ENCODE measurements at regions not wholly inside any gene's neighbourhood (a gene's known extent, or its start where the extent isn't known, plus 50 kb on each side); places are given as distances from the start of the nearest gene placed in this dataset.

DNA sequence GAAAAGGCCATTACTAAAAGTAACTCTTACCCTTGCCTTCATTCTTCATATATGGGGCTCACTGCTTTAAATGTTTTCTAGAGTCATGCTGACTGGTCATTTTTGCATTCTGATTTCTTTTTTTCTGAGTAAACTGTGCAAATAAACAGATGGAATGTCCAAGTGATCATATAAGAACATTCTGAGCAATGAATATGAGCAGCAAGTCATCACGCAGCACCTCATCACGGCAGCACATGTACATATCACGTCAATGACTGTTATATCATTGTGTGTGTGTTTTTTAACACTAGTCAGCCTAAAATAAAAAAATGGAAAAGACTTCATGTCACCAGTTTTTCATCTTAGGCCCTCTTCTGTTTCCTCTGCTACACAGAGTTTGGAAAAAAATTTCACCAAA, 490.0 kb upstream of the ZFHX3 start:
- no peaks in the 10 kb centered on the region for H3K4me1 ChIP-seq (ENCODE audit: insufficient read depth, low read length, severe bottlenecking)
- no peak overlapping the region for H3K27ac ChIP-seq (ENCODE audit: low read depth, low read length, poor library complexity, severe bottlenecking)
- no peaks in the 10 kb centered on the region for H3K36me3 ChIP-seq (ENCODE audit: insufficient read depth, low read length)
- H3K4me2 ChIP-seq (ENCODE audit: low read length), result no peak overlapping the region
- no peaks in the 10 kb centered on the region for H3F3A ChIP-seq (ENCODE audit: insufficient read depth, low read length)
- no peaks in the 10 kb centered on the region for H4K20me1 ChIP-seq (ENCODE audit: insufficient read depth, low read length)
- TF ChIP-seq, protein P1, sequence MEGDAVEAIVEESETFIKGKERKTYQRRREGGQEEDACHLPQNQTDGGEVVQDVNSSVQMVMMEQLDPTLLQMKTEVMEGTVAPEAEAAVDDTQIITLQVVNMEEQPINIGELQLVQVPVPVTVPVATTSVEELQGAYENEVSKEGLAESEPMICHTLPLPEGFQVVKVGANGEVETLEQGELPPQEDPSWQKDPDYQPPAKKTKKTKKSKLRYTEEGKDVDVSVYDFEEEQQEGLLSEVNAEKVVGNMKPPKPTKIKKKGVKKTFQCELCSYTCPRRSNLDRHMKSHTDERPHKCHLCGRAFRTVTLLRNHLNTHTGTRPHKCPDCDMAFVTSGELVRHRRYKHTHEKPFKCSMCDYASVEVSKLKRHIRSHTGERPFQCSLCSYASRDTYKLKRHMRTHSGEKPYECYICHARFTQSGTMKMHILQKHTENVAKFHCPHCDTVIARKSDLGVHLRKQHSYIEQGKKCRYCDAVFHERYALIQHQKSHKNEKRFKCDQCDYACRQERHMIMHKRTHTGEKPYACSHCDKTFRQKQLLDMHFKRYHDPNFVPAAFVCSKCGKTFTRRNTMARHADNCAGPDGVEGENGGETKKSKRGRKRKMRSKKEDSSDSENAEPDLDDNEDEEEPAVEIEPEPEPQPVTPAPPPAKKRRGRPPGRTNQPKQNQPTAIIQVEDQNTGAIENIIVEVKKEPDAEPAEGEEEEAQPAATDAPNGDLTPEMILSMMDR (IDR thresholded peaks at IDR 0.05; ENCODE audit: low read length), result no peak
- TF ChIP-seq EZH2 (IDR thresholded peaks at IDR 0.05; ENCODE audit: borderline replicate concordance, low read length), result no peak
- H3K79me2 ChIP-seq (ENCODE audit: insufficient read depth, low read length), result no peaks in the 10 kb centered on the region
- no peaks in the 10 kb centered on the region for H3K9me2 ChIP-seq (ENCODE audit: low read depth, low read length)
- no peak overlapping the region for H3K9ac ChIP-seq (ENCODE audit: low read length)
- H3K27me3 ChIP-seq (ENCODE audit: insufficient read depth, low read length), result 0 out of 2 replicates have a peak, but pooled peaks cover 5% of the 10 kb centered on the region
- H3K9me3 ChIP-seq (ENCODE audit: low read length), result no peaks in the 10 kb centered on the region
- H3K4me3 ChIP-seq (ENCODE audit: low read depth, low read length, poor library complexity, severe bottlenecking), result no peak overlapping the region
- H2AFZ ChIP-seq (ENCODE audit: low read length), result no peak overlapping the region

DNA sequence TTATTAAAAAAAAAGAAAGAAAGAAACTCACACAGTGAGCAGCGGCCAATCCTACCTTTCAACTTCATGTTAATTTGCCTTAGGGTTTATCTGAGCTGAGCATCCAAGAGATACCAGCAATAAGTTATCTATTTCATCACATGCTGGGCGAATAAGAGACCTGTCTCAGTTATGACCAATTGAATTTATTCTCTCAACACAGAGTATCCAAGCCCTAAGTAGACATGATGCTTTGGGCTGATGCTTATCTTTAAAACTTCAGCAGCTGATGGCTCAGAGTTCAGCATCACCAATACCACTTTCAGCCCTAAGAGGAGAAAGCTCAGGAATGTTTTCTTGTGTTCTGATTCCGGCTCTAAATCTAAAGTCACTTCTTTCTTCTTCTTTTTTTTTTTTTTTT, 489.0 kb upstream of the ZFHX3 start:
- Histone ChIP-seq H3K27ac (ENCODE audit: low read depth, low read length, poor library complexity, severe bottlenecking) (no peak overlapping the region), H3K4me2 (ENCODE audit: low read length) (no peak overlapping the region), H3K4me1 (ENCODE audit: insufficient read depth, low read length, severe bottlenecking) (no peaks in the 10 kb centered on the region), H3K9me2 (ENCODE audit: low read depth, low read length) (no peaks in the 10 kb centered on the region), H3K36me3 (ENCODE audit: insufficient read depth, low read length) (no peaks in the 10 kb centered on the region), H2AFZ (ENCODE audit: low read length) (no peak overlapping the region), H3F3A (ENCODE audit: insufficient read depth, low read length) (no peaks in the 10 kb centered on the region), H3K9me3 (ENCODE audit: low read length) (no peaks in the 10 kb centered on the region), H3K9ac (ENCODE audit: low read length) (no peak overlapping the region), H4K20me1 (ENCODE audit: insufficient read depth, low read length) (no peaks in the 10 kb centered on the region), H3K27me3 (ENCODE audit: insufficient read depth, low read length) (0 out of 2 replicates have a peak, but pooled peaks cover 5% of the 10 kb centered on the region), H3K4me3 (ENCODE audit: low read depth, low read length, poor library complexity, severe bottlenecking) (no peak overlapping the region), H3K79me2 (ENCODE audit: insufficient read depth, low read length) (no peaks in the 10 kb centered on the region)
- TF ChIP-seq, protein P1 (IDR thresholded peaks at IDR 0.05; ENCODE audit: low read length), result no peak
- TF ChIP-seq EZH2 (IDR thresholded peaks at IDR 0.05; ENCODE audit: borderline replicate concordance, low read length), result no peak

DNA sequence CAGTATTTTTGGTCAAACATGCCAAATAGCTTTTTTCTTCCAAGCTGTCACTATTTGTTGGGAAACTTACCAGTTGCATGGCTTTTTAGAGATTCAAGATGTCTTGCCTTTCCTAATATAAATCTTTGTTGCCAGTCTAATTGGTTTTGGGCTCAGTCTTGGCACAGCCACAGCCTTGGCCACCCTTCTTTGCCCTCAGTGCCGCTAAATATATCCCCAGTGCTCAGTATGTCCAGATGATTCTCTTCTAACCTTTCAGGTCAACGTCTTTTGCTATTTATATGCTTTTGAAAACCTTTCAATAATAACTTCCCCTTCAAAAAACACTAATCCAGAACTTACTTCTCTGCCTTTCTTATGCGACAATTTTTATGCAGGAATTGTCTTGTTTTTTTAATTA, 483.1 kb upstream of the ZFHX3 start:
- Histone ChIP-seq H3K27me3 (ENCODE audit: insufficient read depth, low read length) (no peaks in the 10 kb centered on the region), H3F3A (ENCODE audit: insufficient read depth, low read length) (no peaks in the 10 kb centered on the region), H4K20me1 (ENCODE audit: insufficient read depth, low read length) (no peaks in the 10 kb centered on the region), H3K4me1 (ENCODE audit: insufficient read depth, low read length, severe bottlenecking) (no peaks in the 10 kb centered on the region), H3K4me2 (ENCODE audit: low read length) (no peak overlapping the region), H3K4me3 (ENCODE audit: low read depth, low read length, poor library complexity, severe bottlenecking) (no peak overlapping the region), H3K9me3 (ENCODE audit: low read length) (no peaks in the 10 kb centered on the region), H3K79me2 (ENCODE audit: insufficient read depth, low read length) (no peaks in the 10 kb centered on the region), H2AFZ (ENCODE audit: low read length) (no peak overlapping the region), H3K9me2 (ENCODE audit: low read depth, low read length) (no peaks in the 10 kb centered on the region), H3K27ac (ENCODE audit: low read depth, low read length, poor library complexity, severe bottlenecking) (no peak overlapping the region), H3K36me3 (ENCODE audit: insufficient read depth, low read length) (no peaks in the 10 kb centered on the region), H3K9ac (ENCODE audit: low read length) (no peak overlapping the region)
- TF ChIP-seq, protein P1 (IDR thresholded peaks at IDR 0.05; ENCODE audit: low read length), result no peak
- no peak for TF ChIP-seq EZH2 (IDR thresholded peaks at IDR 0.05; ENCODE audit: borderline replicate concordance, low read length)
